ENCODE measurements at regions not wholly inside any gene's neighbourhood (a gene's known extent, or its start where the extent isn't known, plus 50 kb on each side); places are given as distances from the start of the nearest gene placed in this dataset.

GRCh38 chr3:87958289-87958688, 100.5 kb downstream of the CGGBP1 start:
- TF ChIP-seq CTCF (IDR thresholded peaks at IDR 0.05): no peak
- no peak for TF ChIP-seq POLR2AphosphoS5 (IDR thresholded peaks at IDR 0.05)
- no peak for TF ChIP-seq POLR2A (IDR thresholded peaks at IDR 0.05)
